H1 (cell line): ENCODE measurements at regions not wholly inside any gene's neighbourhood (a gene's known extent, or its start where the extent isn't known, plus 50 kb on each side); places are given as distances from the start of the nearest gene placed in this dataset.

Source experiments
- CTCF ChIA-PET: fragments of 300-600 bp; sonication (Branson Sonifier 250); formaldehyde crosslinking; loops from one replicate; lab custom pipeline; 2021; ENCODE audit not compliant: partially characterized antibody; lab: Charles Lee
- POLR2A ChIA-PET: fragments of 300-600 bp; sonication (Branson Sonifier 250); formaldehyde crosslinking; loops from one replicate; lab custom pipeline; 2021; ENCODE audit warnings: inconsistent platforms; ENCODE audit not compliant: partially characterized antibody; lab: Charles Lee
- DNase-seq, 2 experiments: peaks; one replicate each; pipeline versions ENCODE4 v3.0.0 to v3.0.0-alpha.2; 2010 to 2022; ENCODE audit warnings: low spot score in 2 of 2, low read depth in 1 of 2, mixed read lengths in 1 of 2
- FAIRE-seq: peaks from 2 replicates; lab custom pipeline; 2011; peaks lifted over from hg19 to GRCh38; lab: Jason Lieb, UNC
- H2AFZ ChIP-seq: 2 replicates; pipeline ENCODE4 v1.8.1; 2012; ENCODE audit warnings: low read length, inconsistent platforms
- H2AK5ac ChIP-seq: 2 replicates; pipeline ENCODE4 v1.6.1; 2013; ENCODE audit warnings: low read depth, low read length
- H2BK120ac ChIP-seq: replicated peaks from 2 replicates; pipeline ENCODE3; 2013; ENCODE audit warnings: low read depth, low read length, inconsistent platforms
- H2BK12ac ChIP-seq: 2 replicates; pipeline ENCODE4 v1.6.1; 2013; ENCODE audit warnings: low read depth, low read length
- H2BK15ac ChIP-seq: 2 replicates; pipeline ENCODE4 v1.6.1; 2013; ENCODE audit warnings: low read length
- H2BK20ac ChIP-seq: 2 replicates; pipeline ENCODE4 v1.6.1; 2013; ENCODE audit warnings: low read length
- H2BK5ac ChIP-seq: 2 replicates; pipeline ENCODE4 v1.6.1; 2013; ENCODE audit warnings: low read depth, low read length
- H3K14ac ChIP-seq: 2 replicates; pipeline ENCODE4 v1.6.1; 2013; ENCODE audit warnings: inconsistent platforms; ENCODE audit not compliant: insufficient read length
- H3K18ac ChIP-seq: 2 replicates; pipeline ENCODE4 v1.6.1; 2013; ENCODE audit warnings: low read length; ENCODE audit errors: extremely low read depth
- H3K23ac ChIP-seq: 2 replicates; pipeline ENCODE4 v1.6.1; 2013; ENCODE audit warnings: inconsistent platforms; ENCODE audit not compliant: insufficient read length
- H3K23me2 ChIP-seq: 2 replicates; pipeline ENCODE4 v1.6.1; 2013; ENCODE audit warnings: low read depth, low read length
- H3K27ac ChIP-seq: 2 replicates; pipeline ENCODE4 v1.6.1; 2011; ENCODE audit warnings: low read depth, low read length, inconsistent platforms
- H3K27me3 ChIP-seq, 4 experiments: replicated peaks in 1 of 4; 1 replicate in 1 of 4; 2 replicates in 3 of 4; pipeline versions ENCODE4 v1.6.1 to v1.8.1; 2011 to 2013; ENCODE audit warnings: low read length in 3 of 4, mild to moderate bottlenecking in 3 of 4, inconsistent platforms in 2 of 4, mixed read lengths in 2 of 4, moderate library complexity in 1 of 4; ENCODE audit not compliant: control insufficient read depth in 3 of 4, insufficient read depth in 3 of 4; ENCODE audit errors: extremely low read depth in 1 of 4
- H3K36me3 ChIP-seq, 4 experiments: 2 replicates each; pipeline versions ENCODE4 v1.6.1 to v1.8.1; 2011 to 2013; ENCODE audit warnings: mild to moderate bottlenecking in 4 of 4, low read length in 3 of 4, moderate library complexity in 2 of 4, control low read depth in 1 of 4, inconsistent platforms in 1 of 4; ENCODE audit not compliant: insufficient read depth in 4 of 4, control insufficient read depth in 2 of 4
- H3K4ac ChIP-seq: replicated peaks from 2 replicates; pipeline ENCODE3; 2013; ENCODE audit warnings: low read length, low read depth, mixed read lengths, inconsistent platforms; ENCODE audit not compliant: insufficient read length
- H3K4me1 ChIP-seq, 4 experiments: replicated peaks in 1 of 4; 1 replicate in 1 of 4; 2 replicates in 3 of 4; pipeline versions ENCODE4 v1.6.1 to v1.8.1; 2011 to 2013; ENCODE audit warnings: low read length in 3 of 4, inconsistent platforms in 2 of 4, mixed read lengths in 1 of 4; ENCODE audit not compliant: insufficient read depth in 4 of 4, control insufficient read depth in 3 of 4
- H3K4me2 ChIP-seq, 2 experiments: 2 replicates each; pipeline versions ENCODE4 v1.6.1 to v1.8.1; 2011 to 2013; ENCODE audit warnings: low read depth in 2 of 2, low read length in 2 of 2, control low read depth in 1 of 2, inconsistent platforms in 1 of 2, mild to moderate bottlenecking in 1 of 2; ENCODE audit not compliant: insufficient read depth in 1 of 2
- H3K4me3 ChIP-seq, 4 experiments: fragments of 200-600, 300-600 bp in 1 of 4; sonication (generic), shearing (Covaris generic), sonication (Bioruptor Twin) in 1 of 4; 2 replicates each; pipeline versions ENCODE4 v1.5.1 to v1.8.1; 2011 to 2016; ENCODE audit warnings: low read length in 4 of 4, low read depth in 3 of 4, control low read depth in 2 of 4, inconsistent platforms in 2 of 4, mild to moderate bottlenecking in 2 of 4, mixed read lengths in 1 of 4, moderate library complexity in 1 of 4; ENCODE audit not compliant: insufficient read depth in 2 of 4; ENCODE audit errors: extremely low read depth in 1 of 4
- H3K56ac ChIP-seq: replicated peaks from 2 replicates; pipeline ENCODE3; 2013; ENCODE audit warnings: low read depth, mild to moderate bottlenecking, mixed read lengths, low read length, inconsistent platforms; ENCODE audit not compliant: insufficient read length
- H3K79me1 ChIP-seq: 2 replicates; pipeline ENCODE4 v1.6.1; 2013; ENCODE audit warnings: low read depth, low read length, control low read depth
- H3K79me2 ChIP-seq, 2 experiments: 2 replicates each; pipeline versions ENCODE4 v1.6.1 to v1.8.1; 2012 to 2013; ENCODE audit warnings: low read length in 2 of 2, mild to moderate bottlenecking in 2 of 2, inconsistent platforms in 1 of 2; ENCODE audit not compliant: insufficient read depth in 2 of 2, control insufficient read depth in 1 of 2
- H3K9ac ChIP-seq, 4 experiments: replicated peaks in 1 of 4; 1 replicate in 1 of 4; 2 replicates in 3 of 4; pipeline versions ENCODE4 v1.6.1 to v1.8.1; 2011 to 2013; ENCODE audit warnings: low read depth in 3 of 4, low read length in 3 of 4, control low read depth in 2 of 4, mild to moderate bottlenecking in 2 of 4, moderate library complexity in 2 of 4, inconsistent platforms in 1 of 4; ENCODE audit errors: extremely low read depth in 1 of 4
- H3K9me3 ChIP-seq, 2 experiments: 2 replicates each; pipeline versions ENCODE4 v1.6.1 to v1.8.1; 2012 to 2013; ENCODE audit warnings: mild to moderate bottlenecking in 2 of 2, moderate library complexity in 2 of 2, control low read depth in 1 of 2, inconsistent platforms in 1 of 2, low read depth in 1 of 2, low read length in 1 of 2, mixed read lengths in 1 of 2; ENCODE audit not compliant: insufficient read depth in 2 of 2
- H4K20me1 ChIP-seq, 2 experiments: replicated peaks in 1 of 2; 2 replicates each; pipeline versions ENCODE3 to v1.8.1; 2011 to 2013; ENCODE audit warnings: inconsistent platforms in 2 of 2, low read length in 2 of 2, mild to moderate bottlenecking in 1 of 2; ENCODE audit not compliant: insufficient read depth in 2 of 2, control insufficient read depth in 1 of 2
- H4K5ac ChIP-seq: 2 replicates; pipeline ENCODE4 v1.6.1; 2013; ENCODE audit warnings: low read length, low read depth, mixed read lengths, inconsistent platforms; ENCODE audit not compliant: insufficient read length
- H4K8ac ChIP-seq: 2 replicates; pipeline ENCODE4 v1.8.0; 2013; ENCODE audit warnings: mild to moderate bottlenecking, moderate library complexity, low read length, inconsistent platforms; ENCODE audit not compliant: insufficient read depth; ENCODE audit errors: extremely low read depth
- H4K91ac ChIP-seq: replicated peaks from 2 replicates; pipeline ENCODE3; 2013; ENCODE audit warnings: low read length, mixed read lengths, inconsistent platforms; ENCODE audit not compliant: insufficient read length
- ASH2L ChIP-seq: fragments of 200-600, 300-600 bp; sonication (generic); IDR thresholded peaks from one replicate; pipeline ENCODE4 v1.7.1; 2017; ENCODE audit warnings: low read length
- CBX8 ChIP-seq: fragments of 300-800, 300-1000 bp; sonication (generic); IDR thresholded peaks from 2 replicates; pipeline ENCODE4 v1.7.1; 2016; ENCODE audit warnings: low read depth, low read length, borderline replicate concordance
- CEBPB ChIP-seq: IDR thresholded peaks from 2 replicates; pipeline ENCODE4 v1.6.1; 2012; ENCODE audit warnings: low read depth, low read length
- CHD2 ChIP-seq: IDR thresholded peaks from 2 replicates; pipeline ENCODE4 v1.6.1; 2012; ENCODE audit warnings: low read length, improper control_type of control experiment
- EGR1 ChIP-seq: IDR thresholded peaks from 2 replicates; pipeline ENCODE4 v1.6.1; 2011; ENCODE audit warnings: low read depth, low read length, borderline replicate concordance
- GTF2F1 ChIP-seq: IDR thresholded peaks from 2 replicates; pipeline ENCODE4 v1.6.1; 2012; ENCODE audit warnings: low read depth, low read length, improper control_type of control experiment, borderline replicate concordance
- HDAC2 ChIP-seq, 2 experiments: fragments of 300-600 bp in 1 of 2; sonication (generic) in 1 of 2; IDR thresholded peaks; 2 replicates each; pipeline ENCODE4 v1.6.1; 2011 to 2012; ENCODE audit warnings: low read depth in 2 of 2, low read length in 2 of 2, mild to moderate bottlenecking in 2 of 2, moderate library complexity in 2 of 2, borderline replicate concordance in 1 of 2, inconsistent platforms in 1 of 2
- HDAC6 ChIP-seq: IDR thresholded peaks from one replicate; pipeline ENCODE4 v1.7.1; 2012; ENCODE audit warnings: low read depth, mild to moderate bottlenecking, inconsistent platforms, low read length, moderate library complexity
- KDM5A ChIP-seq: fragments of 200-600 bp; IDR thresholded peaks from 2 replicates; pipeline ENCODE4 v1.7.1; 2012; ENCODE audit warnings: mild to moderate bottlenecking, low read length, inconsistent platforms, mixed read lengths
- NANOG ChIP-seq: IDR thresholded peaks from 2 replicates; pipeline ENCODE4 v1.6.1; 2011; ENCODE audit warnings: low read length, low read depth, mild to moderate bottlenecking, inconsistent platforms; ENCODE audit not compliant: insufficient read depth, poor library complexity, severe bottlenecking
- POLR2A ChIP-seq, 2 experiments: IDR thresholded peaks; 1 replicate in 1 of 2; 2 replicates in 1 of 2; pipeline ENCODE4 v1.6.1; 2011; ENCODE audit warnings: low read depth in 2 of 2, low read length in 2 of 2, mild to moderate bottlenecking in 2 of 2; ENCODE audit errors: control extremely low read depth in 1 of 2
- SP1 ChIP-seq: IDR thresholded peaks from 2 replicates; pipeline ENCODE4 v1.6.1; 2011; ENCODE audit warnings: low read depth, low read length
- TAF1 ChIP-seq: IDR thresholded peaks from 2 replicates; pipeline ENCODE4 v1.6.1; 2011; ENCODE audit warnings: mild to moderate bottlenecking, low read depth, low read length
- ZNF274 ChIP-seq: IDR thresholded peaks from 2 replicates; pipeline ENCODE4 v1.7.0; 2012; ENCODE audit warnings: low read length, borderline replicate concordance; ENCODE audit errors: extremely low read depth
- WGBS, 2 experiments: shearing (Covaris generic) in 1 of 2; methylation state at CpG; one replicate each; pipeline versions ENCODE4 v1.1.6 to v1.1.7; 2013 to 2015; ENCODE audit warnings: low lambda C conversion rate in 2 of 2, mixed read lengths in 2 of 2, inconsistent platforms in 1 of 2, low coverage in 1 of 2, missing lambda C conversion rate in 1 of 2; ENCODE audit not compliant: insufficient replicate concordance in 2 of 2, insufficient coverage in 1 of 2, insufficient read length in 1 of 2; ENCODE audit errors: extremely low coverage in 1 of 2, missing lambda C conversion rate in 1 of 2; 5-methylcytosine and 5-hydroxymethylcytosine counted together

DNA sequence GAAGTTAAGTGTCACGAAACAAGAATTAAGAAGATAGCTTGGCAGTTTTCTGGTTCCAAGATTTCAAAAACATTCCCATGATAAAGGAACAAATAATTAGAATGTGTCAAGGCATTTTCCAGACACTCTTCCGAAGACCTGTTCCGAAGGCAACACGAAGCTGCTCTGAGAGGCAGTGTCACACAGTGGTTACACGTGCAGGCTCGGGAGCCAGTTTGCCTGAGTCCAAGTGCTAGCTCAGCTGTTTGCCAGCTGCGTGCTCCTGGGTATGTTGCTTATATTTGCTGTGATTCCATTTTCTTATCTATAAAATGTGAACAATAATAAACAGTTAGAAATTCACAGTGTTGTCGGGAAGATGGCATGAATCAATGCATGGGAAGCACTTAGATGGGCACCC lies 217.9 kb upstream of the GRIP1 start:
- no peaks in the 10 kb centered on the region for H3K36me3 ChIP-seq
- no peak overlapping the region for H3K56ac ChIP-seq
- no peaks in the 10 kb centered on the region for H3K79me2 ChIP-seq
- no peak overlapping the region for H2BK20ac ChIP-seq
- H3K27ac ChIP-seq, result no peak overlapping the region
- DNase-seq, result no peak
- no peak overlapping the region for H4K5ac ChIP-seq
- no peak overlapping the region for H2AFZ ChIP-seq
- H3K18ac ChIP-seq, result no peak overlapping the region
- TF ChIP-seq KDM5A (no peak), HDAC6 (no peak), SP1 (no peak), EGR1 (no peak), CHD2 (no peak), HDAC2 (IDR thresholded peaks at IDR 0.05; ENCODE audit: borderline replicate concordance in 1 of 2, low read depth in 2 of 2, low read length in 2 of 2) (no peak), GTF2F1 (no peak), TAF1 (no peak), POLR2A (IDR thresholded peaks at IDR 0.05; ENCODE audit: control extremely low read depth in 1 of 2, low read depth in 2 of 2, low read length in 2 of 2) (no peak), ZNF274 (no peak), NANOG (no peak), CEBPB (no peak), ASH2L (no peak), CBX8 (no peak)
- TF ChIP-seq, all 59 proteins: peak for 0
- no peak overlapping the region for H3K4ac ChIP-seq
- H3K9me3 ChIP-seq, result no peaks in the 10 kb centered on the region
- H3K27me3 ChIP-seq, result no peaks in the 10 kb centered on the region
- H3K79me1 ChIP-seq, result no peaks in the 10 kb centered on the region; the same call in 1 of the 2 replicates
- H4K91ac ChIP-seq, result no peak overlapping the region
- H3K4me3 ChIP-seq, result no peak overlapping the region
- H3K23ac ChIP-seq, result no peak overlapping the region
- H3K9ac ChIP-seq, result no peak overlapping the region
- H2BK15ac ChIP-seq, result no peak overlapping the region
- POLR2A ChIA-PET, result no interaction called here
- no peak overlapping the region for H2BK120ac ChIP-seq
- no peak overlapping the region for H2AK5ac ChIP-seq
- H2BK5ac ChIP-seq, result no peak overlapping the region
- no peak for FAIRE-seq
- CTCF ChIA-PET, result interaction anchor here (0.8 to 1.3 kb wide), 3 partner anchors 37 to 233 kb away, joined by 3 to 4 read pairs (median 4); no protein-coding TSS in a partner anchor
- no peaks in the 10 kb centered on the region for H3K23me2 ChIP-seq
- no peak overlapping the region for H3K4me2 ChIP-seq
- H3K4me1 ChIP-seq, result peaks cover 0 to 11% (median 3%) of the 10 kb centered on the region in 4 experiments; a peak in 2 of 7 replicates
- WGBS, 2 experiments, result 84% methylated on average over 8 of the region's 8 CpGs; no CpG with 5 or more reads in 1 of the 2 experiments
- H4K8ac ChIP-seq, result no peak overlapping the region
- no peaks in the 10 kb centered on the region for H4K20me1 ChIP-seq
- no peak overlapping the region for H3K14ac ChIP-seq
- H2BK12ac ChIP-seq, result no peak overlapping the region
